Esophagus mucosa (tissue), 1 donor: ENCODE measurements at regions not wholly inside any gene's neighbourhood (a gene's known extent, or its start where the extent isn't known, plus 50 kb on each side); places are given as distances from the start of the nearest gene placed in this dataset.

Experiments
- ATAC-seq: fragments of 200-7000 bp; cut with Tn5 transposase; one replicate; pipeline ENCODE4 v1.9.1; 2020
- donor health status: DM: yes; HTN: yes; CAD: no.

- ATAC-seq, result no peak
Measured at GRCh38 chr4:177699365-177700213, 257.4 kb upstream of the AGA start.

- ATAC-seq, result no peak
Measured at GRCh38 chr4:177706916-177707315, 264.7 kb upstream of the AGA start.

- ATAC-seq, result no peak
Measured at GRCh38 chr4:177713454-177713853, 271.2 kb upstream of the AGA start.

- ATAC-seq, result no peak
Measured at GRCh38 chr4:177717407-177717806, 275.2 kb upstream of the AGA start.

GRCh38 chr4:177718514-177718913 is 276.3 kb upstream of the AGA start:
- ATAC-seq, result peak; percentile 94

GRCh38 chr4:177726111-177726510 is 283.9 kb upstream of the AGA start:
- ATAC-seq, result no peak

GRCh38 chr4:177728361-177729152 is 286.3 kb upstream of the AGA start:
- ATAC-seq, result peak; percentile 99

- ATAC-seq, result no peak
Measured at GRCh38 chr4:177729681-177730080, 287.4 kb upstream of the AGA start.

GRCh38 chr4:177737387-177737940 is 295.2 kb upstream of the AGA start:
- ATAC-seq, result no peak

- no peak for ATAC-seq
Measured at GRCh38 chr4:177740563-177740962, 298.3 kb upstream of the AGA start.

GRCh38 chr4:177759729-177760128 is 317.5 kb upstream of the AGA start:
- no peak for ATAC-seq

- ATAC-seq, result no peak
Measured at GRCh38 chr4:177761692-177762091, 319.5 kb upstream of the AGA start.

GRCh38 chr4:177769155-177769554 is 326.9 kb upstream of the AGA start:
- no peak for ATAC-seq

GRCh38 chr4:177770776-177771175 is 328.5 kb upstream of the AGA start:
- ATAC-seq, result no peak

GRCh38 chr4:177771645-177772044 is 329.4 kb upstream of the AGA start:
- no peak for ATAC-seq

- no peak for ATAC-seq
Measured at GRCh38 chr4:177778623-177779022, 336.4 kb upstream of the AGA start.

GRCh38 chr4:177785000-177785399 is 342.8 kb upstream of the AGA start:
- no peak for ATAC-seq

- ATAC-seq, result no peak
Measured at GRCh38 chr4:177789610-177790009, 347.4 kb upstream of the AGA start.

GRCh38 chr4:177791188-177791587 is 349.0 kb upstream of the AGA start:
- no peak for ATAC-seq

- no peak for ATAC-seq
Measured at GRCh38 chr4:177796841-177797240, 354.6 kb upstream of the AGA start.

- no peak for ATAC-seq
Measured at GRCh38 chr4:177798161-177798560, 355.9 kb upstream of the AGA start.

- ATAC-seq, result no peak
Measured at GRCh38 chr4:177802162-177802561, 359.9 kb upstream of the AGA start.

- no peak for ATAC-seq
Measured at GRCh38 chr4:177802661-177803060, 360.4 kb upstream of the AGA start.

- no peak for ATAC-seq
Measured at GRCh38 chr4:177803151-177803550, 360.9 kb upstream of the AGA start.
